Subcutaneous abdominal adipose tissue (tissue), 5 donors: ENCODE measurements at regions not wholly inside any gene's neighbourhood (a gene's known extent, or its start where the extent isn't known, plus 50 kb on each side); places are given as distances from the start of the nearest gene placed in this dataset.
"Not testable (repeated sequence)": the region's sequence is repeated elsewhere in the genome, so short reads cannot be mapped to it uniquely, and the experiment has no call there.

Experiments
- H3K27ac ChIP-seq: one replicate; pipeline ENCODE4 v1.7.0; 2013; ENCODE audit warnings: low read depth, mild to moderate bottlenecking, inconsistent platforms, low read length, moderate library complexity
- H3K27me3 ChIP-seq, 5 donors: one replicate each; pipeline ENCODE4 v1.7.0; 2013; ENCODE audit warnings: low read length in 5 of 5, inconsistent platforms in 1 of 5; ENCODE audit not compliant: control insufficient read depth in 5 of 5, insufficient read depth in 4 of 5
- H3K36me3 ChIP-seq, 5 donors: one replicate each; pipeline ENCODE4 v1.7.0; 2013; ENCODE audit warnings: low read length in 5 of 5; ENCODE audit not compliant: control insufficient read depth in 5 of 5, insufficient read depth in 5 of 5
- H3K4me1 ChIP-seq, 5 donors: one replicate each; pipeline ENCODE4 v1.7.0; 2013; ENCODE audit warnings: low read length in 5 of 5, mild to moderate bottlenecking in 3 of 5, moderate library complexity in 1 of 5; ENCODE audit not compliant: control insufficient read depth in 5 of 5, insufficient read depth in 5 of 5
- H3K4me3 ChIP-seq, 5 donors: one replicate each; pipeline ENCODE4 v1.7.0; 2013; ENCODE audit warnings: low read length in 5 of 5, low read depth in 1 of 5
- H3K9ac ChIP-seq, 5 donors: one replicate each; pipeline ENCODE4 v1.7.0; 2013; ENCODE audit warnings: low read length in 5 of 5, mild to moderate bottlenecking in 4 of 5, moderate library complexity in 3 of 5
- H3K9me3 ChIP-seq, 5 donors: one replicate each; pipeline ENCODE4 v1.7.0; 2013; ENCODE audit warnings: low read length in 5 of 5; ENCODE audit not compliant: control insufficient read depth in 5 of 5
- donor health status: healthy.
- donor health status: healthy.
- donor health status: healthy.
- donor health status: healthy.
- donor health status: healthy.

- Histone ChIP-seq H3K4me3 (peak overlapping the region in 3 of 5 donors; percentile 14 to 20 (median 17)), H3K27me3 (no peaks in the 10 kb centered on the region), H3K4me1 (peaks cover 6 to 47% (median 27%) of the 10 kb centered on the region in 5 donors), H3K36me3 (no peaks in the 10 kb centered on the region), H3K9ac (no peak overlapping the region), H3K27ac (no peak overlapping the region), H3K9me3 (peaks cover 0 to 17% (median 10%) of the 10 kb centered on the region in 5 donors)
These were observed 57.0 kb upstream of the BOD1 start for GRCh38 chr5:173673295-173674101.

GRCh38 chr5:173675287-173675996, 59.0 kb upstream of the BOD1 start:
- no peak overlapping the region for H3K27ac ChIP-seq
- peaks cover 0 to 17% (median 8%) of the 10 kb centered on the region in 5 donors for H3K9me3 ChIP-seq
- no peaks in the 10 kb centered on the region for H3K27me3 ChIP-seq
- peaks cover 3 to 40% (median 25%) of the 10 kb centered on the region in 5 donors for H3K4me1 ChIP-seq
- no peak overlapping the region for H3K9ac ChIP-seq
- no peaks in the 10 kb centered on the region for H3K36me3 ChIP-seq
- peak overlapping the region in 1 of 5 donors; percentile 4 for H3K4me3 ChIP-seq

- Histone ChIP-seq H3K27ac (no peak overlapping the region), H3K27me3 (no peaks in the 10 kb centered on the region), H3K4me1 (peaks cover 4 to 37% (median 25%) of the 10 kb centered on the region in 5 donors), H3K9ac (no peak overlapping the region), H3K36me3 (no peaks in the 10 kb centered on the region), H3K4me3 (no peak overlapping the region), H3K9me3 (peaks cover 0 to 17% (median 8%) of the 10 kb centered on the region in 5 donors)
These were observed 59.9 kb upstream of the BOD1 start for GRCh38 chr5:173676375-173676774.

- Histone ChIP-seq H3K36me3 (no peaks in the 10 kb centered on the region), H3K27ac (no peak overlapping the region), H3K9me3 (peaks cover 0 to 17% (median 8%) of the 10 kb centered on the region in 5 donors), H3K27me3 (no peaks in the 10 kb centered on the region), H3K4me1 (peaks cover 4 to 31% (median 19%) of the 10 kb centered on the region in 5 donors), H3K9ac (no peak overlapping the region), H3K4me3 (no peak overlapping the region)
These were observed 60.7 kb upstream of the BOD1 start for GRCh38 chr5:173677125-173677672.

DNA sequence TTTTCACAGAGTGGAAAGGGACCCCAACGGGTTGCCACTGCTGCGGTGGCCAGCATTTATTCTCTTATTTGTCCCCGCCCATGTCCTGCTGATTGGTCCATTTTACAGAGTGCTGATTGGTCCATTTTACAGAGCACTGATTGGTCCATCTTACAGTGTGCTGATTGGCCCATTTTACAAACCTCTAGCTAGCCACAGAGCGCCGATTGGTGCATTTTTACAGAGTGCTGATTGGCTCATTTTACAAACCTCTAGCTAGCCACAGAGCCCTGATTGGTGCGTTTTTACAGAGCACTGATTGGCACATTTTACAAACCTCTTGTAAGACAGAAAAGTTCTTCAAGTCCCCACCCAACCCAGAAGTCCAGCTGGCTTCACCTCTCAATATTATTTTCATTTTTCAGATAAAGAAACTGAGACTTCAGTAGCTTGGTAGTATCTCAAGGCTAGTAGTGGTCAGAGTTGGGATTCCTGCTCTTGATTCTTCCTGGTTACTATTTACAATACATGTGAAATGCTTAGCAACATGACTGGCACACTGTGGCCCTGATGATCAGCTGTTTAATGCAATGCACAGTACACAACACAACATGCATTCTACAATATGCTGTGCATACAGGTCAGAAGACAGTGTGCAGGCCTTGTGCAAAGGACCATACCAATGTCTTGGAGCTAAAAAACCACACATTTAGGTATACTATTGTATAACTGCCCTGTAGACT, 63.6 kb upstream of the BOD1 start:
- H3K4me1 ChIP-seq, result peaks cover 4 to 16% (median 14%) of the 10 kb centered on the region in 5 donors
- H3K4me3 ChIP-seq, result no peak overlapping the region
- no peaks in the 10 kb centered on the region for H3K36me3 ChIP-seq
- H3K9me3 ChIP-seq, result peaks cover 0 to 14% (median 8%) of the 10 kb centered on the region in 5 donors
- no peaks in the 10 kb centered on the region for H3K27me3 ChIP-seq
- H3K27ac ChIP-seq, result no peak overlapping the region
- no peak overlapping the region for H3K9ac ChIP-seq

DNA sequence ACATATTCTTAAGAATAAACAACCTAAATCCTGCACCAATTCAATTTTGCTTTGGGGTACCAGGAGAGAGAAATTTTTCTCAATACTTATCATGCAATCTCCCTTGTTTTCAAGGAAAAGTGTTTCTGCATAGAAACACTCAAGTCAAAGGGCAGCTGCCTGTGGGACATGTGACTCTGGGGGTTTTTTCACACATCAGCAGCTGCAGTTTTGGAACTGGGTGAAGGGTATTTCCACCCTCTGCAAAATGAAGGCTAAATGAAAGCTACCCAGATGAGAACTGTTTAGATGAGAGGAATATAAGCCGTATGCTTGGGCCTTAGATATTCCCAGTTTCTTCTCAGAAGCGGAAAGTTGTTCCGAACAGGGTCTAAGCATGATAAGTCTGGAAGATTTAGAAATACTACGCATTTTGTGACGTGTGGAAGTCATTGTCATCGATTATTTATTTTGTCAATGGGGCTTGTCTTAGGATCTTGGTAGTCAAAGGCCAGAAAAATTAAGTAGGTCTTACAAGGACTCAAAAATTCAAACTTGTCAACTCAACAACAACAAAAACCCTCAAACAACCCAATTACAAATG, 64.3 kb upstream of the BOD1 start:
- Histone ChIP-seq H3K27me3 (no peaks in the 10 kb centered on the region), H3K36me3 (no peaks in the 10 kb centered on the region), H3K9me3 (peaks cover 0 to 11% (median 5%) of the 10 kb centered on the region in 5 donors), H3K4me1 (peaks cover 4 to 15% (median 14%) of the 10 kb centered on the region in 5 donors), H3K4me3 (no peak overlapping the region), H3K27ac (no peak overlapping the region), H3K9ac (peak overlapping the region in 1 of 5 donors; percentile 44)

DNA sequence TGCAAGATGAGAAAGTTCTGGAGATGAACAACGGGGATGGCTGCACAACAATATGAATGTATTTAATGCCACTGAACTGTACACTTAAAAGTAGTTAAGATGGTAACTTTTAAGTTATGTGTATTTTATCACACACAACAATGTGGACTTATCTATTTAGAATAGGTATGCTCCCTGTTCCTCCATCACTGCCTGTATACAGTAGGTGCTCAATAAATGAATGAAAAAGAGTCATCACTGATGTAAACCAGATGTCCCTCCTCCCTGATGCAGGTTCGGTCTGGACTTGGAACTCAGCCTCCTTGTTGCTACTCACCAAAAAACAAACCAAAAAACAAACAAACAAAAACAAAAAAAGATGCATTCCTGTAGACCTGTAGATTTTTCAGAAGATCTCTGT, 65.9 kb upstream of the BOD1 start:
- Histone ChIP-seq H3K27ac (no peak overlapping the region), H3K36me3 (no peaks in the 10 kb centered on the region), H3K9me3 (peaks cover 0 to 5% (median 0%) of the 10 kb centered on the region in 5 donors), H3K4me1 (peaks cover 4 to 15% (median 14%) of the 10 kb centered on the region in 5 donors), H3K4me3 (no peak overlapping the region), H3K27me3 (no peaks in the 10 kb centered on the region), H3K9ac (no peak overlapping the region)

DNA sequence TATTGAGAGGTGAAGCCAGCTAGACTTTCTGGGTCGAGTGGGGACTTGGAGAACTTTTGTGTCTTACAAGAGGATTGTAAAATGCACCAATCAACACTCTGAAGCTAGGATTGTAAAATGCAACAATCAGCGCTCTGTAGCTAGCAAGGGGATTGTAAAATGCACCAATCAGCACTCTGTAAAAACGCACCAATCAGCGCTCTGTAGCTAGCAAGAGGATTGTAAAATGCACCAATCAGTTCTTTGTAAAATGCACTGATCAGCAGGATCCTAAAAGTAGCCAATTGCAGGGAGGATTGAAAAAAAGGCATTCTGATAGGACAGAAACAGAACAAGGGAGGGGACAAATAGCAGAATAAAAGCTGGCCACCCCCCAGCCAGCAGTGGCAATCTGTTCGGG, 68.1 kb upstream of the BOD1 start:
- not testable (repeated sequence) for H3K9me3 ChIP-seq, H3K36me3 ChIP-seq, H3K9ac ChIP-seq, H3K27ac ChIP-seq, H3K4me3 ChIP-seq, H3K27me3 ChIP-seq
- H3K4me1 ChIP-seq, result peaks cover 4 to 26% (median 21%) of the 10 kb centered on the region in 5 donors

DNA sequence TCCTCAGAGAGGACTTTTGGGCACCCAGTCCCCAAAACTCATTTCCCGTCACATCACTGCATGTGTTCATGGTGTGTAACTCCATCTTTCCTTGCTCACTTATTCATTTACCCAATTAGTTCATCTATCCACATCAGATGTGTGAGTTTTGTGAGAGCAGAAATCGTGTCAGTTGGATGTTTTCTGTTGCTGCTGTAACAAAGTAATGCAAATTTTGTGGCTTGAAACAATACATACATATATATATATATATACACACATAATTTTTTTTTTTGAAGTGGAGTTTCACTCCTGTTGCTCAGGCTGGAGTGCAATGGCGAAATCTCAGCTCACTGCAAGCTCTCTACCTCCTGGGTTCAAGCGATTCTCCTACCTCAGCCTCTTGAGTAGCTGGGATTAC, 70.5 kb upstream of the BOD1 start:
- Histone ChIP-seq H3K4me3 (no peak overlapping the region), H3K4me1 (peaks cover 0 to 26% (median 17%) of the 10 kb centered on the region in 5 donors), H3K27ac (no peak overlapping the region), H3K36me3 (no peaks in the 10 kb centered on the region), H3K27me3 (no peaks in the 10 kb centered on the region), H3K9ac (no peak overlapping the region), H3K9me3 (peaks cover 0 to 5% (median 0%) of the 10 kb centered on the region in 5 donors)
